Testis (tissue), 2 donors: ENCODE measurements at regions not wholly inside any gene's neighbourhood (a gene's known extent, or its start where the extent isn't known, plus 50 kb on each side); places are given as distances from the start of the nearest gene placed in this dataset.

ENCODE experiments used
- CTCF ChIP-seq, 3 experiments: fragments of 450-650 bp in 2 of 3; fragments of 200-600 bp in 1 of 3; sonication (generic) in 1 of 3; IDR thresholded peaks; one replicate each; pipeline ENCODE4 v1.5.1; 2016 to 2019; ENCODE audit warnings: antibody characterized with exemption in 3 of 3, mild to moderate bottlenecking in 2 of 3, moderate library complexity in 1 of 3
- POLR2A ChIP-seq: fragments of 450-650 bp; IDR thresholded peaks from one replicate; pipeline ENCODE4 v1.6.1; 2017; ENCODE audit warnings: antibody characterized with exemption, mild to moderate bottlenecking, moderate library complexity

GRCh38 chr7:110386913-110387312 is 704.0 kb upstream of the LRRN3 start:
- TF ChIP-seq POLR2A (no peak), CTCF (IDR thresholded peaks at IDR 0.05) (no peak)
